NB4 (cell line): ENCODE measurements at regions not wholly inside any gene's neighbourhood (a gene's known extent, or its start where the extent isn't known, plus 50 kb on each side); places are given as distances from the start of the nearest gene placed in this dataset.

Source experiments
- DNase-seq: peaks from one replicate; pipeline ENCODE4 v3.0.0; 2010; ENCODE audit warnings: low read depth
- H3K4me3 ChIP-seq: one replicate; pipeline ENCODE4 v1.5.1; 2011; ENCODE audit warnings: mild to moderate bottlenecking, low read depth, low read length, moderate library complexity
- CTCF ChIP-seq: IDR thresholded peaks from one replicate; pipeline ENCODE4 v1.5.1; 2012; ENCODE audit warnings: low read depth, low read length
- MAX ChIP-seq: IDR thresholded peaks from 2 replicates; pipeline ENCODE4 v1.6.1; 2011; ENCODE audit warnings: low read depth, low read length
- MYC ChIP-seq: IDR thresholded peaks from 2 replicates; pipeline ENCODE4 v1.6.1; 2011; ENCODE audit warnings: low read depth, low read length
- POLR2A ChIP-seq: IDR thresholded peaks from 2 replicates; pipeline ENCODE4 v1.6.1; 2011; ENCODE audit warnings: mild to moderate bottlenecking; ENCODE audit not compliant: insufficient read length; ENCODE audit errors: extremely low read depth

GRCh38 chr6:134549854-134550253 lies 231.9 kb upstream of the SGK1 start:
- no peak for DNase-seq
- H3K4me3 ChIP-seq: no peak overlapping the region
- TF ChIP-seq POLR2A: no peak
- no peak for TF ChIP-seq MYC
- TF ChIP-seq CTCF: no peak
- no peak for TF ChIP-seq MAX

GRCh38 chr6:134546962-134547645 lies 229.2 kb upstream of the SGK1 start:
- no peak for DNase-seq
- no peak overlapping the region for H3K4me3 ChIP-seq
- TF ChIP-seq MAX (no peak), CTCF (no peak), POLR2A (no peak), MYC (no peak)

- H3K4me3 ChIP-seq: no peak overlapping the region
- no peak for DNase-seq
- TF ChIP-seq MAX: no peak
- no peak for TF ChIP-seq POLR2A
- no peak for TF ChIP-seq MYC
- TF ChIP-seq CTCF: no peak
Measured at GRCh38 chr6:134544737-134545136, 226.8 kb upstream of the SGK1 start.

- no peak for TF ChIP-seq POLR2A
- TF ChIP-seq MAX: no peak
- no peak for TF ChIP-seq CTCF
- TF ChIP-seq MYC: no peak
- H3K4me3 ChIP-seq: no peak overlapping the region
- DNase-seq: no peak
Measured at GRCh38 chr6:134543128-134543527, 225.2 kb upstream of the SGK1 start.

- no peak overlapping the region for H3K4me3 ChIP-seq
- TF ChIP-seq MYC: no peak
- TF ChIP-seq CTCF: no peak
- no peak for TF ChIP-seq MAX
- TF ChIP-seq POLR2A: no peak
- no peak for DNase-seq
Measured at GRCh38 chr6:134541001-134541400, 223.1 kb upstream of the SGK1 start.
